A549 (cell line): ENCODE measurements at regions not wholly inside any gene's neighbourhood (a gene's known extent, or its start where the extent isn't known, plus 50 kb on each side); places are given as distances from the start of the nearest gene placed in this dataset.

ENCODE experiments used
- ATAC-seq, 2 experiments: fragments of 200-7000 bp in 1 of 2; fragments of >200 bp in 1 of 2; cut with Nextera tagmentation in 1 of 2; cut with Tn5 transposase in 1 of 2; 3 replicates each; pipeline versions ENCODE4 v1.8.0 to v1.9.1; 2018 to 2020; ENCODE audit warnings: mild to moderate bottlenecking in 1 of 2, moderate library complexity in 1 of 2
- CTCF ChIA-PET: fragments of 300-600 bp; sonication (Branson Sonifier 250); formaldehyde crosslinking; extraction: SDS; loops from one replicate; lab custom pipeline; 2021; ENCODE audit warnings: antibody characterized with exemption, inconsistent platforms; lab: Yijun Ruan, JAX
- POLR2A ChIA-PET: fragments of 350-600 bp; formaldehyde crosslinking; extraction: SDS; loops from one replicate; lab custom pipeline; 2021; ENCODE audit warnings: antibody characterized with exemption, inconsistent platforms; lab: Yijun Ruan, JAX
- DNase-seq, 2 experiments: peaks; one replicate each; pipeline versions ENCODE4 v3.0.0 to v3.0.0-alpha.2; 2011 to 2016; ENCODE audit warnings: low read depth in 1 of 2, low spot score in 1 of 2
- FAIRE-seq: peaks from 2 replicates; lab custom pipeline; 2011; peaks lifted over from hg19 to GRCh38; lab: Jason Lieb, UNC
- H3K27ac ChIP-seq, 2 experiments: fragments of >200 bp; sonication (Bioruptor Twin); formaldehyde crosslinking; 3 replicates each; pipeline ENCODE4 v1.5.1; 2016 to 2017
- H3K4me1 ChIP-seq: fragments of >200 bp; sonication (Bioruptor Twin); formaldehyde crosslinking; 3 replicates; pipeline ENCODE4 v1.6.1; 2016
- H3K4me2 ChIP-seq: fragments of >200 bp; sonication (Bioruptor Twin); formaldehyde crosslinking; 3 replicates; pipeline ENCODE4 v1.6.1; 2016
- H3K4me3 ChIP-seq: fragments of >200 bp; sonication (Bioruptor Twin); formaldehyde crosslinking; 3 replicates; pipeline ENCODE4 v1.5.1; 2016
- H3K9me3 ChIP-seq: fragments of >200 bp; sonication (Bioruptor Twin); formaldehyde crosslinking; 3 replicates; pipeline ENCODE4 v1.6.1; 2016
- CBX2 ChIP-seq: fragments of 200-600 bp; sonication (generic); IDR thresholded peaks from 2 replicates; pipeline ENCODE4 v1.6.1; 2016; ENCODE audit warnings: low read depth, mild to moderate bottlenecking, borderline replicate concordance
- CHD2 ChIP-seq: fragments of 150-350 bp; IDR thresholded peaks from 2 replicates; pipeline ENCODE4 v1.6.1; 2014; ENCODE audit warnings: low read length; ENCODE audit not compliant: partially characterized antibody
- ELK1 ChIP-seq: fragments of 150-350 bp; IDR thresholded peaks from 2 replicates; pipeline ENCODE4 v1.6.1; 2014; ENCODE audit warnings: low read depth, mild to moderate bottlenecking, low read length
- FOSB ChIP-seq: fragments of 250-450 bp; sonication (Bioruptor Pico); IDR thresholded peaks from 2 replicates; pipeline ENCODE4 v1.5.0; 2020; ENCODE audit warnings: mild to moderate bottlenecking, moderate library complexity
- FOXS1 ChIP-seq: fragments of 250-450 bp; sonication (Bioruptor Pico); IDR thresholded peaks from 2 replicates; pipeline ENCODE4 v1.5.0; 2020; ENCODE audit warnings: mild to moderate bottlenecking, moderate library complexity
- HDAC2 ChIP-seq: fragments of 200-600 bp; sonication (generic); IDR thresholded peaks from 2 replicates; pipeline ENCODE4 v1.6.1; 2016
- HOXA7 ChIP-seq: fragments of 250-450 bp; sonication (Bioruptor Pico); IDR thresholded peaks from 2 replicates; pipeline ENCODE4 v1.5.0; 2020; ENCODE audit warnings: mild to moderate bottlenecking, moderate library complexity
- HOXB13 ChIP-seq: fragments of 250-450 bp; sonication (Bioruptor Pico); IDR thresholded peaks from 2 replicates; pipeline ENCODE4 v1.5.0; 2020; ENCODE audit warnings: low read depth, mild to moderate bottlenecking, moderate library complexity
- JUN ChIP-seq, 2 experiments: fragments of >200 bp; sonication (Bioruptor Twin); formaldehyde crosslinking; IDR thresholded peaks; 2 replicates in 1 of 2; 3 replicates in 1 of 2; pipeline ENCODE4 v1.6.1; 2016 to 2017
- JUNB ChIP-seq: fragments of >200 bp; sonication (Bioruptor Twin); formaldehyde crosslinking; IDR thresholded peaks from 2 replicates; pipeline ENCODE4 v1.6.1; 2016
- NR3C1 ChIP-seq: fragments of >200 bp; sonication (Bioruptor Twin); formaldehyde crosslinking; IDR thresholded peaks from 3 replicates; pipeline ENCODE4 v1.6.1; 2017
- PHF8 ChIP-seq: fragments of 200-600 bp; sonication (generic); IDR thresholded peaks from 2 replicates; pipeline ENCODE4 v1.6.1; 2016; ENCODE audit warnings: low read depth, mild to moderate bottlenecking, antibody characterized with exemption, moderate library complexity, borderline replicate concordance
- POLR2A ChIP-seq: IDR thresholded peaks from 2 replicates; pipeline ENCODE4 v1.6.1; 2012; ENCODE audit warnings: mild to moderate bottlenecking, low read length
- POLR2AphosphoS2 ChIP-seq: conservative IDR thresholded peaks from 2 replicates; pipeline ENCODE4 v1.6.1; 2012; ENCODE audit warnings: low read length, improper control_type of control experiment, inconsistent platforms
- RARB ChIP-seq: fragments of 250-450 bp; sonication (Bioruptor Pico); IDR thresholded peaks from 2 replicates; pipeline ENCODE4 v1.8.0; 2021; ENCODE audit warnings: mild to moderate bottlenecking, moderate library complexity
- RCOR1 ChIP-seq: fragments of 150-350 bp; IDR thresholded peaks from 2 replicates; pipeline ENCODE4 v1.6.1; 2014; ENCODE audit warnings: antibody characterized with exemption, low read length, low read depth
- ZNF302 ChIP-seq: fragments of 250-450 bp; sonication (Bioruptor Pico); IDR thresholded peaks from 2 replicates; pipeline ENCODE4 v1.9.0; 2021; ENCODE audit warnings: inconsistent platforms, mild to moderate bottlenecking, moderate library complexity
- WGBS: methylation state at CpG from one replicate; pipeline ENCODE4 v1.1.6; 2017; ENCODE audit errors: missing lambda C conversion rate; 5-methylcytosine and 5-hydroxymethylcytosine counted together
- TF ChIP-seq, protein P1 (sequence below): fragments of 450-650 bp; IDR thresholded peaks from 2 replicates; pipeline ENCODE4 v1.6.1; 2014; ENCODE audit warnings: antibody characterized with exemption
- TF ChIP-seq, protein P2 (sequence below): fragments of 250-450 bp; sonication (Bioruptor Pico); IDR thresholded peaks from 2 replicates; pipeline ENCODE4 v1.5.0; 2021; ENCODE audit warnings: mild to moderate bottlenecking, moderate library complexity, borderline replicate concordance

- Histone ChIP-seq H3K27ac (no peak overlapping the region), H3K9me3 (no peaks in the 10 kb centered on the region; the same call in 2 of the 3 replicates), H3K4me1 (no peaks in the 10 kb centered on the region), H3K4me3 (no peak overlapping the region), H3K4me2 (no peak overlapping the region)
- ChIA-PET CTCF (no interaction called here), POLR2A (no interaction called here)
- TF ChIP-seq ZNF302 (CRISPR knock-in tag) (no peak), HOXA7 (CRISPR knock-in tag) (no peak), POLR2AphosphoS2 (no peak), NR3C1 (no peak), ELK1 (no peak), FOSB (CRISPR knock-in tag) (no peak), FOXS1 (CRISPR knock-in tag) (no peak)
- TF ChIP-seq, protein P1, sequence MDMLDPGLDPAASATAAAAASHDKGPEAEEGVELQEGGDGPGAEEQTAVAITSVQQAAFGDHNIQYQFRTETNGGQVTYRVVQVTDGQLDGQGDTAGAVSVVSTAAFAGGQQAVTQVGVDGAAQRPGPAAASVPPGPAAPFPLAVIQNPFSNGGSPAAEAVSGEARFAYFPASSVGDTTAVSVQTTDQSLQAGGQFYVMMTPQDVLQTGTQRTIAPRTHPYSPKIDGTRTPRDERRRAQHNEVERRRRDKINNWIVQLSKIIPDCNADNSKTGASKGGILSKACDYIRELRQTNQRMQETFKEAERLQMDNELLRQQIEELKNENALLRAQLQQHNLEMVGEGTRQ, result no peak
- ATAC-seq, result no peak
- no peak for FAIRE-seq
- WGBS, result 33% methylated on average over 1 of the region's 1 CpG
- DNase-seq, result no peak
Observed at GRCh38 chr1:80706526-80706925, 1094.2 kb upstream of the ADGRL2 start.

GRCh38 chr1:80678438-80678837, 1122.3 kb upstream of the ADGRL2 start:
- 53% methylated on average over 5 of the region's 5 CpGs for WGBS
- Histone ChIP-seq H3K4me2 (no peak overlapping the region), H3K27ac (no peak overlapping the region), H3K4me3 (no peak overlapping the region), H3K9me3 (no peaks in the 10 kb centered on the region), H3K4me1 (no peaks in the 10 kb centered on the region)
- DNase-seq (no peak), ATAC-seq (no peak), FAIRE-seq (no peak)
- POLR2A ChIA-PET, result no interaction called here
- CTCF ChIA-PET, result no interaction called here
- no peak for TF ChIP-seq RCOR1

- ChIA-PET CTCF (interaction anchor here (1.0 kb wide), 1 partner anchor 13 kb away, joined by 3 read pairs; no protein-coding TSS in a partner anchor), POLR2A (no interaction called here)
- WGBS, result 37% methylated on average over 3 of the region's 3 CpGs
- ATAC-seq (no peak), FAIRE-seq (no peak), DNase-seq (no peak)
- Histone ChIP-seq H3K4me2 (no peak overlapping the region), H3K9me3 (no peaks in the 10 kb centered on the region), H3K4me1 (no peaks in the 10 kb centered on the region), H3K27ac (no peak overlapping the region), H3K4me3 (no peak overlapping the region)
- TF ChIP-seq PHF8 (no peak), JUN (IDR thresholded peaks at IDR 0.05) (no peak), ZNF302 (CRISPR knock-in tag) (no peak), RARB (CRISPR knock-in tag) (no peak), HOXB13 (CRISPR knock-in tag) (no peak)
- TF ChIP-seq, protein P2, sequence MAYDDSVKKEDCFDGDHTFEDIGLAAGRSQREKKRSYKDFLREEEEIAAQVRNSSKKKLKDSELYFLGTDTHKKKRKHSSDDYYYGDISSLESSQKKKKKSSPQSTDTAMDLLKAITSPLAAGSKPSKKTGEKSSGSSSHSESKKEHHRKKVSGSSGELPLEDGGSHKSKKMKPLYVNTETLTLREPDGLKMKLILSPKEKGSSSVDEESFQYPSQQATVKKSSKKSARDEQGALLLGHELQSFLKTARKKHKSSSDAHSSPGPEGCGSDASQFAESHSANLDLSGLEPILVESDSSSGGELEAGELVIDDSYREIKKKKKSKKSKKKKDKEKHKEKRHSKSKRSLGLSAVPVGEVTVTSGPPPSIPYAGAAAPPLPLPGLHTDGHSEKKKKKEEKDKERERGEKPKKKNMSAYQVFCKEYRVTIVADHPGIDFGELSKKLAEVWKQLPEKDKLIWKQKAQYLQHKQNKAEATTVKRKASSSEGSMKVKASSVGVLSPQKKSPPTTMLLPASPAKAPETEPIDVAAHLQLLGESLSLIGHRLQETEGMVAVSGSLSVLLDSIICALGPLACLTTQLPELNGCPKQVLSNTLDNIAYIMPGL (CRISPR knock-in tag), result no peak
Observed at GRCh38 chr1:80675454-80675853, 1125.3 kb upstream of the ADGRL2 start.

GRCh38 chr1:80673935-80674597, 1126.7 kb upstream of the ADGRL2 start:
- CTCF ChIA-PET, result no interaction called here
- TF ChIP-seq JUNB (no peak), CHD2 (no peak), HOXA7 (CRISPR knock-in tag) (no peak), HDAC2 (no peak), CBX2 (no peak), POLR2A (no peak)
- FAIRE-seq (no peak), DNase-seq (no peak), ATAC-seq (no peak)
- WGBS, result 20% methylated on average over 3 of the region's 3 CpGs
- POLR2A ChIA-PET, result no interaction called here
- Histone ChIP-seq H3K4me2 (0 out of 3 replicates have a peak overlapping the region, but pooled peaks have one; percentile 19), H3K4me1 (no peaks in the 10 kb centered on the region), H3K9me3 (no peaks in the 10 kb centered on the region), H3K27ac (no peak overlapping the region), H3K4me3 (no peak overlapping the region)
